Activated B cell treated with CpG ODN at 0.5 μM for 24 hours (primary cell): ENCODE measurements at regions not wholly inside any gene's neighbourhood (a gene's known extent, or its start where the extent isn't known, plus 50 kb on each side); places are given as distances from the start of the nearest gene placed in this dataset.

Source experiments
- ATAC-seq: fragments of 200-7000 bp; cut with Tn5 transposase; one replicate; pipeline ENCODE4 v1.10.0; 2021; ENCODE audit warnings: low read depth, mild to moderate bottlenecking, moderate library complexity
- CTCF ChIA-PET: fragments of 350-600 bp; sonication (Branson Sonifier 250); formaldehyde crosslinking; loops from one replicate; lab custom pipeline; 2021; ENCODE audit warnings: antibody characterized with exemption; lab: Charles Lee
- POLR2A ChIA-PET: fragments of 350-600 bp; sonication (Branson Sonifier 250); formaldehyde crosslinking; loops from one replicate; lab custom pipeline; 2021; ENCODE audit warnings: antibody characterized with exemption; lab: Charles Lee
- DNase-seq: peaks from one replicate; pipeline ENCODE4 v3.0.0; 2022
- H3K27ac Mint-ChIP-seq: one replicate; pipeline ENCODE4 v1.8.0; 2020; ENCODE audit warnings: mixed read lengths
- H3K27me3 Mint-ChIP-seq: one replicate; pipeline ENCODE4 v1.8.0; 2021; ENCODE audit warnings: mixed read lengths
- H3K36me3 Mint-ChIP-seq: one replicate; pipeline ENCODE4 v1.8.0; 2021; ENCODE audit warnings: low read depth, mixed read lengths
- H3K4me1 Mint-ChIP-seq: one replicate; pipeline ENCODE4 v1.8.0; 2021; ENCODE audit warnings: mixed read lengths
- H3K4me3 Mint-ChIP-seq: one replicate; pipeline ENCODE4 v1.8.0; 2020; ENCODE audit warnings: mild to moderate bottlenecking, mixed read lengths
- H3K9me3 Mint-ChIP-seq: one replicate; pipeline ENCODE4 v1.8.0; 2020; ENCODE audit warnings: mixed read lengths
- intact Hi-C: fragments of 100-400 bp; cut with micrococcal nuclease; formaldehyde crosslinking; loops from one replicate; pipeline ENCODE4 v1.15.1; 2024
- TF ChIP-seq, protein P1 (sequence below): fragments of 200-600 bp; IDR thresholded peaks from one replicate; pipeline ENCODE4 v1.8.0; 2022; ENCODE audit warnings: antibody characterized with exemption, mild to moderate bottlenecking

DNA sequence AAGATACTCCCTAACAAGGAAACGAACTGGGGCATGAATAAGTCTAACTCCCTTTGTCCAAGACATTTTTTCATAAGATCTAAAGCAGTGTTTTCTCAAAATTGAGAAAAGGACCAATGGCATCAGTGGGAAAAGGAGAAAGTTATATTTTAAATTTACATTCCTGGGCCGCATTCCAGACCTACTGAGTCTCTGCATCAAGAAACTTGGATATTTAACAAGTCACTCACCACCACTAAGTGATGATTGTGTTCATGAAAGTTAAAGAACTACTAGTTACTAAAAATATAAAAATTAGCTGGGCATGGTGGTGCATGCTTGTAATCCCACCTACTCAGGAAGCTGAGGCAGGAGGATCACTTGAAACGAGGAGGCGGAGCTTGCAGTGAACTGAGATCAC is 149.6 kb upstream of the MEOX2 start:
- Mint-ChIP-seq H3K27me3 (no peaks in the 10 kb centered on the region), H3K4me3 (no peak overlapping the region), H3K27ac (no peak overlapping the region), H3K36me3 (no peaks in the 10 kb centered on the region), H3K4me1 (no peaks in the 10 kb centered on the region), H3K9me3 (no peaks in the 10 kb centered on the region)
- POLR2A ChIA-PET = no interaction called here
- intact Hi-C loops = no loop called here
- DNase-seq (no peak), ATAC-seq (no peak)
- TF ChIP-seq, protein P1, sequence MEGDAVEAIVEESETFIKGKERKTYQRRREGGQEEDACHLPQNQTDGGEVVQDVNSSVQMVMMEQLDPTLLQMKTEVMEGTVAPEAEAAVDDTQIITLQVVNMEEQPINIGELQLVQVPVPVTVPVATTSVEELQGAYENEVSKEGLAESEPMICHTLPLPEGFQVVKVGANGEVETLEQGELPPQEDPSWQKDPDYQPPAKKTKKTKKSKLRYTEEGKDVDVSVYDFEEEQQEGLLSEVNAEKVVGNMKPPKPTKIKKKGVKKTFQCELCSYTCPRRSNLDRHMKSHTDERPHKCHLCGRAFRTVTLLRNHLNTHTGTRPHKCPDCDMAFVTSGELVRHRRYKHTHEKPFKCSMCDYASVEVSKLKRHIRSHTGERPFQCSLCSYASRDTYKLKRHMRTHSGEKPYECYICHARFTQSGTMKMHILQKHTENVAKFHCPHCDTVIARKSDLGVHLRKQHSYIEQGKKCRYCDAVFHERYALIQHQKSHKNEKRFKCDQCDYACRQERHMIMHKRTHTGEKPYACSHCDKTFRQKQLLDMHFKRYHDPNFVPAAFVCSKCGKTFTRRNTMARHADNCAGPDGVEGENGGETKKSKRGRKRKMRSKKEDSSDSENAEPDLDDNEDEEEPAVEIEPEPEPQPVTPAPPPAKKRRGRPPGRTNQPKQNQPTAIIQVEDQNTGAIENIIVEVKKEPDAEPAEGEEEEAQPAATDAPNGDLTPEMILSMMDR = no peak
- CTCF ChIA-PET = no interaction called here

- no peak overlapping the region for H3K4me3 Mint-ChIP-seq
- TF ChIP-seq, protein P1 = no peak
- POLR2A ChIA-PET = no interaction called here
Observed at GRCh38 chr7:15834446-15834845, 148.0 kb upstream of the MEOX2 start.

DNA sequence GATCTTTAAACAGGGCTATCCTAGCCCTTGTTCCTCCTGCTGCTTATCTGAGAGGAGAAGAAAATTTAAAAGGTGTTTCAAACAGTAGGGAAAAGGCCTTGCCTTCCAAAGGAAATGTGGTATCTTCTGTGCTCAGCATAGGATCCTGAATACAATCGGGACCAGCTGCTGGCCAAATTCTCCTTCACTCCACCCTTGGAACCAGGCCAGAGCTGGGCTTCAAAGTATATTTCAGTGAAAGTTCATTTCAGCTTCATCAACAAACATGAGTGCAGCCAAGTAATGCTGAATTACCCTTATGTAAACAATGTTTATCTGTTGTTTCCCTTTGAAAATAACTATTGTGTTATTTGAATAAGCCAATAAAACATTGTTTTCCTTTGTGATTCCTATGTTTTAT is 146.5 kb upstream of the MEOX2 start:
- ATAC-seq = no peak
- no peaks in the 10 kb centered on the region for H3K9me3 Mint-ChIP-seq
- no peak overlapping the region for H3K27ac Mint-ChIP-seq
- ChIA-PET POLR2A (no interaction called here), CTCF (no interaction called here)
- H3K27me3 Mint-ChIP-seq = no peaks in the 10 kb centered on the region
- TF ChIP-seq, protein P1 = no peak
- H3K4me3 Mint-ChIP-seq = no peak overlapping the region
- H3K36me3 Mint-ChIP-seq = no peaks in the 10 kb centered on the region
- intact Hi-C loops = no loop called here
- H3K4me1 Mint-ChIP-seq = no peaks in the 10 kb centered on the region
- no peak for DNase-seq

More at GRCh38 chr7:15834446-15834845, 148.0 kb upstream of the MEOX2 start:
- Mint-ChIP-seq H3K9me3 (no peaks in the 10 kb centered on the region), H3K27me3 (no peaks in the 10 kb centered on the region), H3K27ac (no peak overlapping the region), H3K36me3 (no peaks in the 10 kb centered on the region), H3K4me1 (no peaks in the 10 kb centered on the region)
- ATAC-seq (no peak), DNase-seq (no peak)
- CTCF ChIA-PET = no interaction called here
- intact Hi-C loops = no loop called here

GRCh38 chr7:15831606-15832005 is 145.1 kb upstream of the MEOX2 start:
- ATAC-seq (no peak), DNase-seq (no peak)
- no peak overlapping the region for H3K4me3 Mint-ChIP-seq
- no peak overlapping the region for H3K27ac Mint-ChIP-seq
- ChIA-PET POLR2A (no interaction called here), CTCF (no interaction called here)
- no peaks in the 10 kb centered on the region for H3K4me1 Mint-ChIP-seq
- no peaks in the 10 kb centered on the region for H3K9me3 Mint-ChIP-seq
- H3K36me3 Mint-ChIP-seq = no peaks in the 10 kb centered on the region
- H3K27me3 Mint-ChIP-seq = no peaks in the 10 kb centered on the region
- TF ChIP-seq, protein P1 = no peak
- intact Hi-C loops = no loop called here

GRCh38 chr7:15829691-15830090 is 143.2 kb upstream of the MEOX2 start:
- no peak for ATAC-seq
- Mint-ChIP-seq H3K4me1 (no peaks in the 10 kb centered on the region), H3K36me3 (no peaks in the 10 kb centered on the region), H3K4me3 (no peak overlapping the region), H3K27me3 (no peaks in the 10 kb centered on the region), H3K27ac (no peak overlapping the region), H3K9me3 (no peaks in the 10 kb centered on the region)
- TF ChIP-seq, protein P1 = no peak
- intact Hi-C loops = no loop called here
- CTCF ChIA-PET = no interaction called here
- POLR2A ChIA-PET = no interaction called here
- DNase-seq = no peak
